Fibroblast of skin of right quadriceps (primary cell): ENCODE measurements at regions not wholly inside any gene's neighbourhood (a gene's known extent, or its start where the extent isn't known, plus 50 kb on each side); places are given as distances from the start of the nearest gene placed in this dataset.
A peak's percentile ranks its signal among the peaks of the same experiment; 100 is the strongest.

Experiments
- DNase-seq: peaks from one replicate; pipeline ENCODE4 v3.0.0-alpha.2; 2013

DNA sequence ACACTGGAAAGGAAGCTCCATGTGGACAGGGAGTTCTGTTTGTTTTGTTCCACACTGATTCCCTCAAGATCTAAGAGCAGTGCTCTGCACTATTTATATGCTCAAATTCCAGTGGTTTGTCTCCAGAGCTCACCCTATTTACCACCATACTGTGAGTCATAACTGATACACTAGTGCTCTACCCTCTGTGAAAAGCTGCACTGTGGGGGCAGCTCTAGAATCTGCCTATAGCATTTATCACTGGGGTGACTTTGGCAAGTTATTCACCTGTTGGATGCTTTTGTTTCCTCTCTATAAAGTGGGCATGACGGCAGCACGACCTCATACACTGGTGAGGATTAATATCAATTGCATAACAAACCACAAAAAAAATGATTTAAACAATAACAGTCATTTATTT, 307.8 kb downstream of the NR2F1-AS1 start:
- DNase-seq, result peak; percentile 67

DNA sequence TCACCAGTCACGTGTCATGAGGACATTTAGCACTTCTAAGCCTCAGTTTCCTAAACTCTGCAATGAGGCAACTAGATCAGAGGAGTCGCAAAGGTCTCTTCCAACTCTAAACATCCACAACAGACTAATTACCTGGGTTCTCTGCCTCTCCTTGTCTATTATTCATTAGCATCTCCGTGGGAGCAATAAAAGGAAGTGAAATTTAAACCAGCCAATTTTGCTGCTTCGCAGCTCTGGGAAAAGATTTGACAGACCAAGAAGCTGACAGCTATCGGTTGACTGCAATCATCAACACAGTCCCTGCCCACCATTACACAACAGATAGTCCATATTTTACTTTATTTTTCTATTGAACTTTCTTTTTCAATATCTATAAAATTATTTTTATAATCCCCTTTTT, 308.9 kb downstream of the NR2F1-AS1 start:
- no peak for DNase-seq

DNA sequence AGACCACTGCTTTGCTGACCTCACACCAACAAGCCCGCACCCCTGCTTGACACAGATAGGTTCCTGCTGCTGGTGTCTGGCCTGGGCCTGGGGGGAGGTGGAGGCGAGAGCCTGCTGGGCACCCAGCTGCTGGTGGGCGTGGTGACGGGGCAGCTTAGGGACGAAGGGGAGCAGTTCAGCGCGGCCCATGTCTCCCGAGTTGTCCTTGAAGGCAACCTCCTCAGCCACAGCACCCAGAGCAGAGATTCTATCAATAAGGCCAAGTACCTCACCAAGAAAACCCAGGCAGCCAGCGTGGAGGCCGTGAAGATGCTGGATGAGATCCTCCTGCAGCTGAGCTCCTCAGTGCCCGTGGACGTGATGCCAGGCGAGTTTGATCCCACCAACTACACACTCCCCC, 313.3 kb downstream of the NR2F1-AS1 start:
- no peak for DNase-seq

DNA sequence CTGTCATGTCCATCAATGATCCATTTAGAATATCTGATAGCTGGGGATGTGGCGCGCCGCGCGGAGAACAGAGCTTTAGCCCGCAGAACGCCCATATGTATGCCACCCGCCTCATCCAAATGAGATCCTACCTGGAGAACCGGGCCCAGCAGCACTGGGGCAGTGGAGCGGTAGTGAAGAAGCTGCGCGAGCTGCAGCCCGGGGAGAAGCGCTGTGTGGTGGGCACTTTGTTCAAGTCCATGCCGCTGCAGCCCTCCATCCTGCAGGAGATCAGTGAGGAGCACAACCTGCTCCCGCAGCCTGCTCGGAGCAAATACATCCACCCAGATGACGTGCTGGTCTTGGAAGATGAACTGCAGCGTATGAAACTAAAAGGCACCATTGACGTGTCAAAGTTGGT, 313.7 kb downstream of the NR2F1-AS1 start:
- no peak for DNase-seq

DNA sequence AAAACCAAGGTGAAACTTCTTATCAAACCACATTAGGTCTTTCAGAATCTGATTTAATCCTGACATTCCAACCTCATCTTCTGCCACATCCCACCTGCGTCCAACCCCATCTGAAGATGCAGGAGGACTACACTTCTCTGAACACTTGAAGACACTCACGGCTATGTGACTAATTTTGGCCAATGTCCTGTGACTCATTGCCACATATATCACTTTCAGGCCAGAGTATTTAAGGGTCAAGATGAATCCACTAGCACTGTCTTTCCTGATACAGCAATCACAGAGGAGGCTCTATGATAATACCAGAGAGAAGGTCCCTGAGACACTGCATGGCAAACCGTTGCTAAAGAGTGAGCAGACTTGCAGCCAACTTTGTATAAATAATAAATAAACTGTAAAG, 323.4 kb downstream of the NR2F1-AS1 start:
- no peak for DNase-seq

DNA sequence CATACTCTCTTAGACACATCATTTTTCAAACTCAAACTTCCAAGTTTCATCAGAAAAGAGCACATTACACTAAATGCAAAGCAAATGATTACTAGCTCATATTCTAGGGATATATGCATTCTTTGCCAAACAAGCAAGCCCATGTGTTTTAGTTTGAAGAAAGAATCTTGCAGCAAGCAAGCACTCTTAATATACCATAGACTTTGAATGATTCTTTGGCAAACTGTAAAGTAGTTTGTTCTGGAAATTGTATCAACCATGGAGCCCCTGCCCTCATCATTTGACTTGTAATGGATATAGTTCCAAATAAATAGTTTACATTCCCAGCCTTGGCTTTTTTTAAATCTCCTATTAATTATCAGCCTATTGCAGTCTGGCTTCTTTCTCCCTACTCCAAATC, 325.2 kb downstream of the NR2F1-AS1 start:
- DNase-seq, result no peak

DNA sequence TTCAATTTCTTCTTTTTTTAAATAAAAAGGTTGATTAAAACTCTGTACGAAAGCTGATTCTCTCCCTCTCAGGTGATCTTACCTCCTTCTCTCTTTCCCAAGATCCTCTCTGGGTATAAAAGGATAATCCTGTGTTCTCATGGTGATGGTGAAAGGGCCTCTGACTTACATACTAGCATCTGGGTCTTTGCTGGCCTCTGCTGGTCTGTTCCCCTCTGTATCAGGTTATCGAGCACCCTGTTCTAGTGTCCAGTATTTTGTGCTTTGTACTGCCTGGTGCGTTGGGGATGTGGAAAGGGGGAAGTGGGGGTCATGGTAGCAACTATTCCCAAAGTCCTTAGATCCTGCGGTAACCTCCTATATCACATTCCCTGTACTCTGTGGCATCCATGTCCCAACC, 328.9 kb downstream of the NR2F1-AS1 start:
- DNase-seq, result no peak

DNA sequence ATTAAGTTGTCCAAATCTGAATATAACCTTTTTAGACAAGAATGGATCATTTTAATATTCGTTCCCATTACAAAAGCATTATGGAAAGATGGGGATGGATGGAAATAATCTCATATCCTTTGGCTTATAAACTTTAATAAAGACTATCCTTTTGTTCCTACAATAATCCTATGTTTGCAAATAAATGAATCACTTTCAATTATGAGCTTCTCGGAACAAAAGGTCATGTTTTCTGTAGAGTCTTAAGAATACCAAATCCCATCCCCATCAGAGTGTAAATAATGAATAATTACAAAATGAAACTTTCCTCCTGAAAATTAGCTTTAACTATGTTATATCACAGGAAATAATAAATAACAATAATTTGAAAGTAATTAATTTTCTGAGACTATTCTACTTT, 329.7 kb downstream of the NR2F1-AS1 start:
- no peak for DNase-seq

DNA sequence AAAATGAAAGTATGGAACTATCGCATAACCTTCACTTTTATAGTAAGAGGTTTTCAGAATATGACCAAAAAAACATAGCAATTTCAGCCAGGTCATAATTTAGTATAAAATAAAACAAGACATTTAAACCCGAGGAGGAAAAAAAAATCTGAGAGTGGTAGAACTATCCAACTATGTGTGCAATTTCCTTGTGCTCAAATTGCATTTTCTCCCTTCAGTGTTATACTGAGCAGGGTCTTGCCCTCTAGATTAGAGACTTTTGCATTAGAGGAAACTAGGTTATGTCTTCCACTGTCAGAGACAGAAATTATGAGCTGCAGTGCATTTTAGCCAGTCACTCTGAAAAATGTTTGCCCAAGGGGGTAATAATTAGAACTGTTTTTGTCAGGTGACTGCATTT, 330.6 kb downstream of the NR2F1-AS1 start:
- no peak for DNase-seq

DNA sequence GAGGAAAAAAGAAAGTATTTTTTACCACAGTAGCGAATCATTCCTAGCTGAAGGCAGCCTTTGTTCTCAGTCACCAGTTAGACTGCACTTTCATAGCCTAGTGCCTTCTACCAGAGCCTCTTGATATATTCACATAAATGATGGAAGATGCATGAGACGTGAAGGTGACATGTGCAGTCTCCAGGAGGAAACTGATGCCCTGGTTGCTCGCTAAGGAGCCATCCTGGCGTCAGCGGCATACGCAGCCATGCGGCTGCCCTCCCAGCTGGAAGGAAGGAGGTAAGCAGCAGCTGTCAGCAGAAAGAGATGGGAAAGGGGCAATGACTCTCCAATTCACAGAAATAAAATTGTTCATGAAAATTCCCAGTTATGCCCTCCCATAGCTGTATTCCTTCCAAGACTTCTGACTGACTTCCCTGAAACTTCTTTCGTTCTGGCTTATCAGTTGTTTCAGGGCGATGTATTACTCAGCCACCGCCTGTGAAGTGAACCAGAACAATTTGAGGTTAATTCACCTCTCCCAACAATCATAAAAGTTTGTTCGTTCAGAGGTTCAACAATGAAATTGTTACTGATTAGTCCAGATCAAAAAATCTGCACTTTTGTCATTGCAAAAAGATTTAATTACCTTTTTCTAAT, 331.2 kb downstream of the NR2F1-AS1 start:
- DNase-seq, result no peak

DNA sequence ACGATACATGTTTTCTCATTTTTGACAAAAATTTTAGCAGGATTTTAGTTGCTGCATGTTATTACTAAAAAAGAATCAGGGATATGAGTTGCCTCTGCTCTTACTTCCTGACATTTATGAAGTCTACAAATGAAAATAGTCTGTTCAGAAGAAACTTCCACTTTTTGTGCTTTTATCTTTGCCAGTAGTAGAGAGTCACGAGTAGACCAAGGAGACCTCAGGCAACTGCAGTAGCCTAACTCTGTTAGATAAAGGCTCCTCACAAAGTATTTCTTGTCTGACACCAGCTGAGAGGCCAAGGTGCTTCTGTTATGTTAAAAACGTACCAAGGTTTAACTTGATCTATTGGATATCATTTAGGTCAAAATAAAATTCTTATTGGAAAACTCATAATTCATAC, 333.9 kb downstream of the NR2F1-AS1 start:
- no peak for DNase-seq

DNA sequence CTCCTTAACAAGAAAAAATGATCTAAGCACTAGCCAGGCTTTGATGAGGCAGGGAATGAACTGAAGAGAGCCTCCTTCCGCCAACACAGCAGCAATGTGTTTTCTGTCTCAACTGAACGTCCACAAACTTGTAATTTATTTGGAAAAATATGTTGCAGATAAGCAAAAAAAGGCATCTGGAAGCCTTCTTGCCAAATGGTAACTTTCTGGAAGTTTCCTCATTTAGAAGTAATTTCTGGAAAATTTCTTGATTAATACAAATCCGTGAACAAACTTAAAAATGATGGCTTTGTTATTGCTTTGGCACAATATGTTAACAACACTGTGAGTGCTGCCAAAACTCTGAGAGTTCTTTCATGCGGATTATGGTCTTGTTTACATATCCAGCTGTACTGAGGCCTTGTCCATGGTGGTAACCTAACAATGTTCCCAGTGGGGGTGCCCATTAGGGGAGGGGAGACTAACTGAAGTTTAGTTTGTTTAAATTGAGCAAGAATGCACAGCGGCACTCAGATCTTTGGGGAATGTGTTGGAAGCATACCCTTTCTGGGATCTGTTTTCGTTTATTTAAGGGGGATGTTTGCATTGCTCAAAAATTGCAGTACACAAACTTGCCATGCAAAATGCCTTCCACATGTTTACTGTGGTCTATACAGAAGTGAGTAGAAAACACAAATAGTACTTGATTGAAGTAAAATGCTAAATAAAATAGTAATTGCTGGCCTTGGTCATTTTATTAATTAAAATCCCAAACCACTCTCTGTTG, 334.7 kb downstream of the NR2F1-AS1 start:
- DNase-seq, result peak; percentile 27

DNA sequence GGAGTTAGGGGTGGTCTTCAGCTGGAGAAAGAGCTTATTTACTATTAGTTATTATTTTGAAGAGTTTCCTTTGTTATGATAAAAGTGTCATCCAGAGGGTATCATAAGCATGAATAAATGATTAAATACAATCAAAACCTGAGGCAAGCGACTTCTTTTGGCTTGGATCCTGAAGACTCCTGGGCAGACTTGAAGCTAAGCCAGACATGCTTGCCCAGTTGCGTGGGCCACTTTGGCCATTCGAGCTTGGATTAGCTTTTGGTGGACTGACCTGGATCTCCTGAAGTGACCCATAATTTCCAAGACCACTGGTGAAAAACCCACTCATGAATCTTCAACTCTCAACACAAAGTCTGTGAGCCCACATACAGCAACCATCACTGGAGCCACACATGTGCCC, 335.8 kb downstream of the NR2F1-AS1 start:
- DNase-seq, result no peak

DNA sequence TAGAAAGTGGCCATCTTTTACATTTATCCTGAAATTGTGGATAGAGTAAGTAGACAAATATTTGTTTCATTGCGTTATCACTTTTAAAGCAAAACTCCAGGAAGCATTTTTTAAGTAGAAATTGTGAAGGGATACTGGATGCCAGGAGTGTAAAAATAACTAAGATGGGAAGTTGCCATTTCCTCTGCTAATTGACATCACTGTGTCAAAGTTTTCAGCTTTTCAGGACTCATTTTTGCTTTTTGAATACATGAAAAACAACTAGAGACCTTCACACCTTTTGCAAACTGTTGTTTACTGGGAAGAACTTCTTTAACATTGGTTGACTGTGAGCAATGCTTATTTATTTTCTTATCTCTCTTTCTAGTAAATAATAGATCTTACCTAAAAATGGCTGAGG, 337.5 kb downstream of the NR2F1-AS1 start:
- no peak for DNase-seq

DNA sequence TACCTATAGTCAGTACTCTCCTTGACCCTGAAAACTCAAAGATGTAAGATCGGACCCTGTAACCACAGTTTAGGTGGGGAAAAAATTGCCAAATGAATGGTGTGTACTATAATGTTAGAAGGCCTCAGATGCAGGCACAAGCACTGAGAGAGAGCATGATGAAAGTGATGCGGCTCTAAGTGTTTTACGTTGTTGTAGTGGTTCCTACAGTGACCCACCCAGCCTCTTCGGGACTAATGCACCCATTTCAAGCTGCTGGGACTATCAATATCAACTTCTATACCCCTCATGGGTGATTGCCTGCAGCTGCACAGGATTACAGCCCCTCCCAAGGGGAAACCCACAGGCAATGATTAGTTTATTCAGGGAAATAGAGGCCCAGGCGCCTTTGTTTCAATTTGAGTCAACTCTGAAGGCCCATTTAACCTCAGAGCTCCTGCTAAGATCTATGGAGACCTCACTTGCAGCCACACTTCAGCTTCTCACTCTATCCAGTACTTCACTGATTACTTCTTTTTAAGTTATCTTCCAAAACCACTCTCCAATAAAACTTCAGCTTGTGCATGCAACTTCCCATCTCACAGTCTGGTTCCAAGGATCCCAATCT, 340.7 kb downstream of the NR2F1-AS1 start:
- no peak for DNase-seq

DNA sequence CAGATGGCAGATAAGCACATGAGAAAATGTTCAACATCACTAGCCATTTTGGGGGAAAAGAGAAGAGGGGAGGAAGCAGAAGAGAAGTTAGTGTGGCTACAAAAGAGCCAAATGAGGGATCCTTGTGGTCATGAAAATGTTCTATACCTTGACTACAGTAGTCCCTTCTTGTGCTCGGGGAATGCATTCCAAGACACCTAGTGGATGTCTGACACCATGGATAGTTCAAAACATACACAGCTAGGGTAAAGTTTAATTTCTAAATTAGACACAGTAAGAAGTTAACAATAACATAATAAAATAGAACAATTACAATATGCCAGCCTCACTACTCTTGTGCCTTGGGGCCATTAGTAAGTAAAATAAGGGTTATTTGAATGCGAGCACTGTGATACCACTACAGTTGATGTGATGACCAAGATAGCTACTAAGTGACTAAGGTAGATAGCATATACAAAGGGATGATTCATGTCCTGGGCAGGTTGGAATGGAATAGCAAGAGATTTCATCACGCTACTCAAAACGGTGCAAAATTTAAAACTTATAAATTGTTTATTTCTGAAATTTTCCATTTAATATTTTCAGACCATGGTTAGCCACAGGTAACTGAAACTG, 344.1 kb downstream of the NR2F1-AS1 start:
- peak; percentile 3 for DNase-seq

DNA sequence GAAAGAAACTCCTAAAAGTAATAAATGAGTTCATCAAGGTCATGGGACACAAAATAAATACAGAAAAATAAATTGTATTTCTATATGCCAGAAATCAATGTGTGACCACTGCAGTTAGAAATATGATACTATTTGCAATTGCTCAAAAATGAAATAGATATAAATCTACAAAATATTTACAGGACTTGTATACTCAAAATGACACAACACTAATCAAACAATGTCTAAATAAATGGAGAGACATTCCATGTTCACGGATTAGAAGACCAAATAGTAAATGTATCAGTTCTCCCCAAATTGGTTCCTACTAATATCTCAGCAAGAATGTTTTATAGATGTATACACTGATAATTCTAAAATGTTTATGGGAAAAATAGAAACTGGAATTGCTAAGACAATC, 345.3 kb downstream of the NR2F1-AS1 start:
- DNase-seq, result no peak

DNA sequence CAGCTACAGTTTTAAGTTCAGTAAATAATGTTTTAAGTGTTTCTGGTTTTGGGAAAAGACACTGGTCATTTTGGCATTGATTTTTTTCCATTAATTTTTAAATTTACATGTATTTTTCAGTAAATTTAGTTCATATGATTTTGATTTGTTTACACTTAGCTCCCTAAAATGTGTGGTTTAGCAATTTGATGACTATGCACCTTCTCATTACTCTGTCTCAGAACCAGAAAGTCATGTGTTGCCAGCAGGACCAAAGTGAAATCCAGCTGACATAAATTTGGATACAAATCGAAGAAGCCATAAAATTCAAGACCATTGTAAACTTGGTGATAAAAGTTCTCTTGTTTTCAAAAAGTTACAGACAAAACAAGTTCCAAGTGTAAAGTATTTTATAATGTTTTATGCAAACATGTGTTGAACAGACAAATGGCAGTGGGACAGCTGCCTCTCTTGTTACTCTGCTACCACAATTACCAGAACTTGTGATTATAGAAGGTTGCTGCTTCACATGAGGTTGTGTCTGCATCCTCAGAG, 354.8 kb downstream of the NR2F1-AS1 start:
- no peak for DNase-seq

DNA sequence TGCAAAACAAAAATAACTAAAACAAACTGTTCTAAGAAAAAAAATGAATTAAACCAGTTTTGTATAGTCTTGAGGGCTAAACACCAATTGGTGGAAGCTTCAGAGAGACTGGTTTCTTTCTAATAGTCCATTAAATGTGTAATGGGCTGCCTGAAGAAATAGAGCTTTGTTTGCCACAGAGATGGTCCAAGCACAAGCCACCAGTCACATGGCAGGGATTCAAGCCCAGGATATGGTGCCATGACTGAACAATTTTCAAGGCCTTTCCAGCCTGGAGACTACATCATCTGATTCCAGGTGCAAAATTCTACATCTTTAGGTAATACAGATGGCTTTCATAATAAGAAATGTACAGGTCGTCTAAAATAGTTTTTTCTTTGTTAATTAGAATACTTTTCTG, 355.3 kb downstream of the NR2F1-AS1 start:
- DNase-seq, result no peak

DNA sequence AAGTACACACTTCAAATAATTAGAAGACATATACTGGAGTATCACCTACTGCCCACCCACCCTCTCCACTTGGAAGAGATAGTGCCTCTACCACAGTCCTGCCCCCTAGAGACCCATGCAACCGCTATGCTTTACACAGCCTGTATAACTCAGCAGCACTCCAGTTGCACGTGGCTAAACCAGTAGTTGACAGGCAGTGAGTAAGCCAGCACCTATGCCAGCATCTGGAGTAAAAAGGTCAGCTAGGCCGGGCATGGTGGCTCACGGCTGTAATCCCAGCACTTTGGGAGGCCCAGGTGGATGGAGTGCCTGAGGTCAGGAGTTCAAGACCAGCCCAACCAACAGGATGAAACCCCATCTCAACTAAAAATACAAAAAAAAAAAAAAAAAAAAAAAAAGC, 356.4 kb downstream of the NR2F1-AS1 start:
- DNase-seq, result no peak

DNA sequence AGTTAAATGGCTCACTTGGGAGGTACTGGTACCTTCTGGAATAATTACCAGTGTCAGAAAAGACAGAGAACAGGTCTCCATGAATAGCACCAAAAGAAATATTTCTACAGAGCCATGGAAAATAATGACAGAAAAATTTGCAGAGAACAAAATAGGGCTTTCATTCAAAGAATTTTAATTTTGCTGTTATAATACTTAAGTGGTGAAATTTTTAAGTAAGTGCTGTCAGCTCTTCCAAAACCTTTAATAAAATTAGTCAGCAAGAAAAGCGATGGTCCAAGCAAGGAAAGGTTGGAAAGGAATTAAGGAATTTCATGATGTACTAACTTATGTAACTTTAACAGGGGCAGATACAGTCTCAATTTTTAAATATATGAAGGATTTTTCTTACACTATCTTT, 359.2 kb downstream of the NR2F1-AS1 start:
- no peak for DNase-seq

DNA sequence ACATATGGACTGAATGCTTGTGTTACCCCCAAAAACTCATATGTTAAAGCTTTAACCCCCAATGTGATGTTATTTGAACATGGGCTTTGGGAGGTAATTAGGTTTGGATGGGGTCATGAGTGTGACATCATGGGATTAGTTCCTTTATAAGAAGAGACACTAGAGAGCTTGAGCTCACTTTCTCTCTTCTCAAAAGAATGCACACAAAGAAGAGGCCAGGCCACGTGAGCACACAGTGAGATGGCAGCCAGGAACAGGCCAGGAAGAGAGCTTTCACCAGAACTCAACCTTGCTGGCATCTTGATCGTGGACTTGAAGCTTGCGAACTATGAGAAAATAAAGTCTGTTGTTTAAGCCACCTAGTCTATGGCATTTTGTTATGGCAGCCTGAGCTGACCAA, 360.6 kb downstream of the NR2F1-AS1 start:
- no peak for DNase-seq

DNA sequence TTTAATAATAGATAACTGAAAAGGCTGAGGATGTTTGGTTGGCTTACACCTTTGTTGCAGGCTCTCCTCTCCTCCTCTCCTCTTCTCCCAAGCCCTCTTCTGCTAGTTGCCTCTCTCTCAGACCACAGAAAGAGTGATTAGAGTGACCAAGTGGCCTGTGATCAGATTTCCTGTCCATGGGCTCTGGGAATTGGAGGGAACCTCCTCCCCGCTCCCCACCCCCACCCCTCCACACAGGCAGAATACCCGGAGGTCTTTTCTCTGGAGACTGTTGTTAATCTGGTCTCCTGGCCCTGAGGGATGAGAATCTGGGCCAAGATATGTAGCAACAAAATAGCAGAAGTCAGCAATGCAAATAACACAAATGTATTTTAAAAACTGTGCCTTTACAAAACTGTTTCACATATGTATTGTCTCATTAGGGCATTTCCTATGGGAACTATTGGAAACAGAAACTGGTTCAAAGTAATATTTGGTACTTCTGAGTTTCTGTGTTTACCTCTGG, 361.3 kb downstream of the NR2F1-AS1 start:
- DNase-seq, result no peak
